Ovary (tissue), 3 donors: ENCODE measurements at regions not wholly inside any gene's neighbourhood (a gene's known extent, or its start where the extent isn't known, plus 50 kb on each side); places are given as distances from the start of the nearest gene placed in this dataset.

Experiments
- EP300 ChIP-seq: sonication (generic); formaldehyde crosslinking; IDR thresholded peaks from one replicate; pipeline ENCODE4 v1.6.1; 2017; ENCODE audit warnings: antibody characterized with exemption
- POLR2A ChIP-seq: fragments of 450-650 bp; IDR thresholded peaks from one replicate; pipeline ENCODE4 v1.6.1; 2017; ENCODE audit warnings: antibody characterized with exemption, mild to moderate bottlenecking, moderate library complexity
- TF ChIP-seq, protein P1 (sequence below), 3 donors: fragments of 450-650 bp in 2 of 3; fragments of 200-600 bp in 1 of 3; IDR thresholded peaks; one replicate each; pipeline versions ENCODE4 v1.5.1 to v1.8.0; 2016 to 2022; ENCODE audit warnings: antibody characterized with exemption in 3 of 3, mild to moderate bottlenecking in 1 of 3
- donor health status: DM: no; HTN: no; CAD: no.

DNA sequence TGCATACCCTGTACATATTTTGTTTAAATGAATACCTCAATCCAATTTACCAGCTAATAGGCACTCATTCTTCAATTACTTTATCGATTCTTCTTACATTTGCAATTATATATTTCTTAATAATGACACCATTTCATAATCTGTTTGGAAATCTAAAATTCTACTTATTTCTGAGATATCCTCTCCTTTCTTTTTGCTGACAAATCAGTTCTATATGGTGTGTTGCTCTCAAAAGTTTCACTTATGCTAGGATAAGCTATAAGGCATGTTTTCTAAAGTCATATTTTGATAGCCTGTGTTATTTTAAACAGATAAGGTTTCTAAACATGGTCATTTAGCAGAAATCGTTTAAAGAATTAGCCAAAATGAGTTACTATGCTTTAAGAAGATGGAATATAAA, 140.6 kb upstream of the GJE1 start:
- TF ChIP-seq, protein P1, sequence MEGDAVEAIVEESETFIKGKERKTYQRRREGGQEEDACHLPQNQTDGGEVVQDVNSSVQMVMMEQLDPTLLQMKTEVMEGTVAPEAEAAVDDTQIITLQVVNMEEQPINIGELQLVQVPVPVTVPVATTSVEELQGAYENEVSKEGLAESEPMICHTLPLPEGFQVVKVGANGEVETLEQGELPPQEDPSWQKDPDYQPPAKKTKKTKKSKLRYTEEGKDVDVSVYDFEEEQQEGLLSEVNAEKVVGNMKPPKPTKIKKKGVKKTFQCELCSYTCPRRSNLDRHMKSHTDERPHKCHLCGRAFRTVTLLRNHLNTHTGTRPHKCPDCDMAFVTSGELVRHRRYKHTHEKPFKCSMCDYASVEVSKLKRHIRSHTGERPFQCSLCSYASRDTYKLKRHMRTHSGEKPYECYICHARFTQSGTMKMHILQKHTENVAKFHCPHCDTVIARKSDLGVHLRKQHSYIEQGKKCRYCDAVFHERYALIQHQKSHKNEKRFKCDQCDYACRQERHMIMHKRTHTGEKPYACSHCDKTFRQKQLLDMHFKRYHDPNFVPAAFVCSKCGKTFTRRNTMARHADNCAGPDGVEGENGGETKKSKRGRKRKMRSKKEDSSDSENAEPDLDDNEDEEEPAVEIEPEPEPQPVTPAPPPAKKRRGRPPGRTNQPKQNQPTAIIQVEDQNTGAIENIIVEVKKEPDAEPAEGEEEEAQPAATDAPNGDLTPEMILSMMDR (IDR thresholded peaks at IDR 0.05) = no peak
- TF ChIP-seq POLR2A (no peak), EP300 (no peak)
